IPS-18a (cell line): ENCODE measurements at regions not wholly inside any gene's neighbourhood (a gene's known extent, or its start where the extent isn't known, plus 50 kb on each side); places are given as distances from the start of the nearest gene placed in this dataset.

Experiments used
- H3K27ac ChIP-seq: one replicate; pipeline ENCODE4 v1.5.1; 2013; ENCODE audit warnings: low read length
- H3K27me3 ChIP-seq: one replicate; pipeline ENCODE4 v1.6.1; 2013; ENCODE audit warnings: mild to moderate bottlenecking, low read length; ENCODE audit not compliant: control insufficient read depth, insufficient read depth
- H3K36me3 ChIP-seq: one replicate; pipeline ENCODE4 v1.6.1; 2013; ENCODE audit warnings: low read depth, low read length; ENCODE audit not compliant: control insufficient read depth
- H3K4me1 ChIP-seq: one replicate; pipeline ENCODE4 v1.6.1; 2013; ENCODE audit warnings: low read depth, low read length; ENCODE audit not compliant: control insufficient read depth
- H3K4me3 ChIP-seq: one replicate; pipeline ENCODE4 v1.5.1; 2013; ENCODE audit warnings: low read length
- H3K9ac ChIP-seq: one replicate; pipeline ENCODE4 v1.6.1; 2013; ENCODE audit warnings: mild to moderate bottlenecking, low read length, moderate library complexity
- H3K9me3 ChIP-seq: one replicate; pipeline ENCODE4 v1.6.1; 2013; ENCODE audit warnings: low read depth, low read length; ENCODE audit not compliant: control insufficient read depth

DNA sequence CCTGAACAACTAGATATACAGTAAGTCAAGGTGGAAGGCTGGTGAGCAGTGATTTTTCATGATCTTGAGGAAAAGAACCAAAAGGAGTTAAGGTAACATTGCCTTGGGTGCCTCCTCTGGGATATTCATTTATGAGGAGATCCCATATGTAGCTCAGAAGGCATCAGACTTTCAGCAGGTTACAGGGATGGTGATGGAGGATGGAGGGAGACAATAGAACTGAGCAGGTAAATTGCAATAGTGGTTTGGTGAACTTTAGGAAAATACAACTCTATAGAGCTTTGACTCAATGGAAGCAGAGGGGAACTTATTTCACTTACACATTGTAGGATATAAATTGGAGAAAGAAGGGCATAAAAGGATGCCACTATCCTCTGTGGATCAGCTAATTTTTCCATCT is 243.4 kb upstream of the SPRY2 start:
- H3K9me3 ChIP-seq = no peaks in the 10 kb centered on the region
- H3K4me1 ChIP-seq = peaks cover 11% of the 10 kb centered on the region
- H3K4me3 ChIP-seq = no peak overlapping the region
- H3K27me3 ChIP-seq = no peaks in the 10 kb centered on the region
- H3K9ac ChIP-seq = no peak overlapping the region
- no peaks in the 10 kb centered on the region for H3K36me3 ChIP-seq
- H3K27ac ChIP-seq = no peak overlapping the region

DNA sequence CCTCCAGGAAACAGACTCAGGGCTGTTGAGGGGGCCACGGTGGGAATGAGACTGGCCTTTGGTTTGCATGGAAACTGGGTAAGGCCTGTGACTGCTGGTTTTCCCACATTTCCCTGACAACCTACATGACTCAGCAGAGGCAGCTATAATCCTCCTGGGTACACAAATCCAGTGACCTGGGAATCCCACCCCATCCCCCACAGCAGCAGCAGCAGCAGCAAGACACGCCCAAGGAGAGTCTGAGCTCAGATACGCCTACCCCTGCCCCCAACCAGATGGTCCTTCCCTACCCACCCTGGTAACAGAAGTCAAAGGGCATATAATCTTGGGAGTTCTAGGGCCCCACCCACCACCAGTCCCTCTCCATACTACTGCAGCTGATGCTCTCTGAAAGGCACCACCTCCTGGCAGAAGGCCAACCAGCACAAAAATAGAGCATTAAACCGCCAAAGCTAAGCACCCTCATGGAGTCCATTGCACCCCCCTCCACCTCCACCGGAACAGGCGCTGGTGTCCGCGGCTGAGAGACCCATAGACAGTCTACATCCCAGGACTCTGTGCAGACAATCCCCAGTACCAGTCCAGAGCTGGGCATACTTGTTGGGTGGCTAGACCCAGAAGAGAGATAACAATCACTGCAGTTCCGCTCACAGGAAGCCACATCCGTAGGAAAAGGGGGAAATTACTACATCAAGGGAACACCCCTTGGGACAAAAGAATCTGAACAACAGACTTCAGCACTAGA is 237.2 kb upstream of the SPRY2 start:
- H3K4me3 ChIP-seq = no peak overlapping the region
- H3K4me1 ChIP-seq = no peaks in the 10 kb centered on the region
- H3K27me3 ChIP-seq = no peaks in the 10 kb centered on the region
- H3K9ac ChIP-seq = no peak overlapping the region
- no peaks in the 10 kb centered on the region for H3K9me3 ChIP-seq
- no peaks in the 10 kb centered on the region for H3K36me3 ChIP-seq
- no peak overlapping the region for H3K27ac ChIP-seq

DNA sequence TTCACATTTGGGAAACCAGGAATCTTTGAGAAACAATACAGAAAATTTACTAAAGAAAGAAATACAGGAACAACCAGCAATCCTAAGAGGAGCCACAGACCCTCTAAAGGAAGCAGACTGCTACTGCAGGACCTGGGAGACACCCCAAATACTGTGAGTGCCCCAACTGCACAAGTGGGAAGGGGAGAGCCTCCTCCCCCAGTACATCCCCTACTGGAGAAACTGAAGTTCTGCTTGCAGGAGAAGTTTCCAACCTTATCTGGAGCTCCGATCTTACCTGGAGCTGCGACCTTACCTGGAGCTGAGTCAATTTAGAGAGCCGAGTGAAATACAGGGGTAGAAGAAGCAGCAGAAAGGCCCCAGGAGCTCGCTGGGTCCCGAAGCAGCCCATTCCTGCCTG is 236.4 kb upstream of the SPRY2 start:
- Histone ChIP-seq H3K4me1 (no peaks in the 10 kb centered on the region), H3K9ac (no peak overlapping the region), H3K27me3 (no peaks in the 10 kb centered on the region), H3K9me3 (no peaks in the 10 kb centered on the region), H3K36me3 (no peaks in the 10 kb centered on the region), H3K4me3 (no peak overlapping the region), H3K27ac (no peak overlapping the region)

DNA sequence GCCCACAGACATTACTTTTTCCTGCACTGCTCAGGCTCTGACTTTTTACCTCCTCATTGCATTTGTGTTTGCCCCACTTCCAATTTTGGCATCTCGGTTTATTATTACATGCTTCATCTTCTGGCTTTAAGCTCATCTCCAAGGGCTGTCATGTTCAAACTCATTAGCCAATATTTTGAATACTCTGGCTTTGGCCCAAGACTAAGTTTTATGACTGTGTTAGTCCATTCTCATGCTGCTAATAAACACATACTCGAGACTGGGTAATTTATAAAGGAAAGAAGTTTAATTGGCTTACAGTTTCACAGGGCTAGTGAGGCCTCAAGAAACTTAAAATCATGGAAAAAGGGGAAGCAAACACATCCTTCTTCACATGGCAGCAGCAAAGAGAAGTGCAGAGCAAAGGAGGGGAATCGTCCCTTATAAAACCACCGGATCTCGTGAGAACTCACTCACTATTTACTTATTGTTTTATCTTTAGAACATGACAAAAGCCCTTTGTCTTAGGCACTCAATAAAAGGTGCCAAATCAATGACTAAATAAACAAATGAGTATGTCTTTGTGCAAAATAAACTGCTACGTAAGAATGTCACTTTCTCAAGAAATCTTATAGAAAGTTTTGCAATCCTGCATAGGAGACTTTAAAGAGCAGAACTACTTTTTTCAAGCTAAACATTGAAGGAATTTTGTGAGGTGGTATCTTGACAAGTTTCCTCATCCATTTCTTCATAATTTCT is 233.4 kb upstream of the SPRY2 start:
- no peak overlapping the region for H3K4me3 ChIP-seq
- no peak overlapping the region for H3K9ac ChIP-seq

DNA sequence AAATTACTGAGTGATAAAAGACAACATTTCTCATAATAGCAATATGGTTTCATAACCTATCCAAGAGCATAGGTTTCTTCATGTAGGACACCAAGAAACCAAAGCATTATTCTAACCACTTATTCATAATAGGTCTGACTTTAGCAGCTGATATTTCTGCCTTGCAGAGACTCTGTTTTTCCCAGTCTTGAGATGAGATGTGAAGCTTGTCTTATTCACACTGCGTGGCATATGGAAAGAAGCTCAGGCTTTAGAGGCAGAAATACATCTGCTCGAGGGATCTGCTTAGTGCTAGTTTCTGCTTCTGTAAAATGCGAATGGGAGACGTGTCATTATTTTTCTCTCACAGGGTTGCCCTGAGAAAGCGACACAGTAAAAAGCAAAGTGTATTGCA is 232.0 kb upstream of the SPRY2 start:
- no peak overlapping the region for H3K9ac ChIP-seq
- H3K27ac ChIP-seq = no peak overlapping the region
- H3K4me1 ChIP-seq = no peaks in the 10 kb centered on the region
- H3K4me3 ChIP-seq = no peak overlapping the region
- no peaks in the 10 kb centered on the region for H3K27me3 ChIP-seq
- no peaks in the 10 kb centered on the region for H3K36me3 ChIP-seq
- H3K9me3 ChIP-seq = no peaks in the 10 kb centered on the region

More for the DNA sequence above, 233.4 kb upstream of the SPRY2 start:
- Histone ChIP-seq H3K27ac (no peak overlapping the region), H3K27me3 (no peaks in the 10 kb centered on the region), H3K9me3 (no peaks in the 10 kb centered on the region), H3K36me3 (no peaks in the 10 kb centered on the region), H3K4me1 (no peaks in the 10 kb centered on the region)

DNA sequence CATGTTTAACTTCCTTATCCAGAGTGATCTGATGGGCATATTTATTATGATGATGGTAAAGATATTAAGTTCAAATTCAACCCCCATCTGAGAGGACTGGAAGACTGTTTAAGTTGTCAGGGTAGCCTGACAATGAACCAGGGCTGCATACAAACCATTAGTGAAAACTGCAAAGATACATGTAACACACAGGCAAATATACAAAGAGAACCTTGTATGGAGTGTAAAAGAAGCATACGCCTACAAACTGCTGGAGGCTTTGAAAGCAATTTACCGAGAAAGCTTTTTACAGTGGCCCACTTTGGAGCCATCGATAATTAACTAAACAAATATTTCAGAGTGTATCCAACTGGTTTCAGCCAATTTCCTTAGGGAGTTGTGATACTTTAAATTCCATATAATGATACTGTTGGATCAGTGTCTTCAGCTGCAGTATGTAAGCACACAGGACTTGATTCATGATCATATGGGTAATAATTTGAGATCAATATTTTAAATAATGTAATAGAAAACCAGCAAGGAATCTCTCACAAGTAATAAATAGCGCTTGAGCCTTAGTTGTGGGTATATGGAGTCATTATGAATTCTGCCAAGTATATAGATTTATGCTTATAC is 231.5 kb upstream of the SPRY2 start:
- Histone ChIP-seq H3K9ac (no peak overlapping the region), H3K9me3 (no peaks in the 10 kb centered on the region), H3K4me3 (no peak overlapping the region), H3K27ac (no peak overlapping the region), H3K27me3 (no peaks in the 10 kb centered on the region), H3K36me3 (no peaks in the 10 kb centered on the region), H3K4me1 (no peaks in the 10 kb centered on the region)

DNA sequence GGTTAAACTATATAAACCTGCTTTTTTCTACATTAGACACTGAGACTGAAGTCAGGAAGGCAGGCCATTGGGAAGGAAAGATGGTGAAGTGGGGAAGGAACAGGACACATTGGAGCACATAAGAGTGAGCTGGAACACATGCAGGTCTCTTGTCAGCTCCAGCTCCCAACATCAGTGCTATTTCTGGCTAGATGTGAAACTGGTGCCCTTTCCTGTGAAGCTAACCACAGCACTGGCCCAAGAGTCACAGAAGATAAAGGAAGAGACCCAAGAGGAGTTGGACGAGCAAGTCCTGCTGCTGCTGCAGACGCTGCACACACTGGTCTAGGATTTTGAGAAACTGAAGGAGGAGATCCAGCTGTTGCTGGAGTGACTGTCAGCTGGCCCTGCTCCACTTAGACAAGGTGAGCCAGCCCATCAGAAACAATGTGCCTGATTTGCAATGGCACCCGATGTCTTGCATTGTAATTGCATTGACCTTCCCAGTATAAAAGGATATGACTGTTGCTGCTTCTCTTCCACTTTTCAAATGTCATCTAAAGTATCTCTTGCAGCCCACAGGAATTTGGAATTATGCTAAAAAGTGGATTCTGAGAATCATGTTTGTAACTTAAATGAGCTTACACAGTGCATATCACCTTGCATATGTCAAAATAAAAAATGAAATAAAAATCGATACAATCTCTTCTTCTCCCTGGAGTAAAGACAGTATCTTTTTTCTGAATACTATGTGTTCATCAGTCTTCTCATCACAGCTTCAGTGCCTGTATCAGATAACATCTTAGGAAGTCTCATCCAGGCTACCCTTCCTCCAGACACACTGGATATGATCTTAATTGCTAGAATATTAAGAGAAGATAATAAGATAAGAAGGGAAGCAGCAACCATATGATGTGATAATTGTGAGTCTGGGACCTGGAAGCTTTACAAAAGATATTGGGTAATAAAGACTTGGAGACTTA is 230.7 kb upstream of the SPRY2 start:
- H3K27ac ChIP-seq = no peak overlapping the region
- H3K9me3 ChIP-seq = no peaks in the 10 kb centered on the region
- no peaks in the 10 kb centered on the region for H3K4me1 ChIP-seq
- H3K36me3 ChIP-seq = no peaks in the 10 kb centered on the region
- no peak overlapping the region for H3K9ac ChIP-seq
- H3K4me3 ChIP-seq = no peak overlapping the region
- H3K27me3 ChIP-seq = no peaks in the 10 kb centered on the region

DNA sequence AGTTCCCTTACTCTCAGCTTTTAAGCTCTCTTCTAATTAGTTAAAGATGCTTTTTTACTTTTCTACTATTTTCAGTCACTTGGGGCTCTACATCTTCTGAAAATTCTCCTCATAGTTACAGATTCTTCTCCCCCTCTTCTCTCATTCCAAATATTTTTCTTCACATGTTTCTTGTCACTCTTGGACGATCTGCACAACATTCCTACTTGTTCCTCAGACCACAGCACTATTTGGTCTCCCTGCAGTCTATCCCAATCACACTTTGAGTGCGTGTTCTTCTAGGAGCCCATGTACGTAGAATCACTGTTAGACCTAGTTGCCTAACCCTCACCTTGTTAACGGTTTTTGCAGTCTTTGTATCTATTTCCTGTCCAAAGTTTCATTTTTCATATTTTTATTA is 222.5 kb upstream of the SPRY2 start:
- Histone ChIP-seq H3K27ac (no peak overlapping the region), H3K9me3 (no peaks in the 10 kb centered on the region), H3K4me1 (no peaks in the 10 kb centered on the region), H3K9ac (no peak overlapping the region), H3K27me3 (no peaks in the 10 kb centered on the region), H3K36me3 (no peaks in the 10 kb centered on the region), H3K4me3 (no peak overlapping the region)

DNA sequence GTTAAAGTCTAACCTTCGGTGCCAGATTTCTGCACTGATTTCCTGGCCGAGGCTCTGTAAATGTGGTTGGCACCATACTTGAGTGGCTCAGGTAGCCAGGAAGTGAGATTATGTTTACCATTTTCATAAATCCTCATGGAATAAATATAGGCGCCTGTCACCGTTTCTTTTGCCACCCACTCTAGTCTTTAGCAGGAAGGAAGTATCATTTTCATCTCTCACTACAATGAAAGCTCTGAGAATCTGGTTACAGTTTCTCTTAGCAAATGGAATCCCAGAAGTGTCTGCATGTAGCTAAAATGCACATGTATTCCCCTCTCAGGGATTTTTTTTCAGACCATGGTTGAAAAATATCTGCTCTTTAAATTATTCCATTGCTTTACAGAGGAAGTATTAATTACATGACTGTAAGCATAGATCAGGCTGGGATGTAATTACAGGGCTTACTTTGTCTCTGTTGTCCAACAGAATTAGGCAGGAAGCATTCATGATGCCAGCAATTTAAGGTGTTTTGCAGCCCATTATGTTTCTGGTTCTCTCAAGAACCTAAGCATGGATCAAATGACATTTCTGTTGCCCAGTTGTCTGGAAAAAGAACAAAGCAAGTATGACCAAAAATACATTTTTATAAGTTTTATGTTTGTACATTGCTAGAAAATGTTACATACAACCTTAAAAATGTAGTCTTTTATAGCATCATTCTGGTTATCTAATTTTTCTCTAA is 221.7 kb upstream of the SPRY2 start:
- Histone ChIP-seq H3K9ac (no peak overlapping the region), H3K27me3 (no peaks in the 10 kb centered on the region), H3K4me1 (no peaks in the 10 kb centered on the region), H3K9me3 (no peaks in the 10 kb centered on the region), H3K36me3 (no peaks in the 10 kb centered on the region), H3K27ac (no peak overlapping the region), H3K4me3 (no peak overlapping the region)

DNA sequence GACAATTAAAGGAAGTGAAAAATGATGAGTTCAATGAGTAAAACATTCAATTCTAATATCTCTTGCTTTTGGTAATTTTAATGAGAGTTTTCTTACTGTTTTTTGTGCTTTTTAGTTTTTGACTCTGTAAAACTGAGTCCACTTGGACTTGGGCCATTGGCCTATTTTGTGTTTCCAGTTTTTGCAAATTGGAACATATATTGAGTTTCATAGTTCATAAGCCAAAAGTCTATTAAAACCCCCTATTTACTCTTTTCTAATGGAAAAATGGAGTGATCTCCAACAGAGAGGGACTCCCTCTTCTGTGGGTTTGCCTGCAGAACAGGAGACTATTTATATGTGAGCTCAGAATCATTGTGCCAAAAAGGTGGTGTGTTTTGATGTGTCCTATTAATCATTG is 219.7 kb upstream of the SPRY2 start:
- no peak overlapping the region for H3K4me3 ChIP-seq
- no peak overlapping the region for H3K27ac ChIP-seq
- H3K9ac ChIP-seq = no peak overlapping the region

More for the DNA sequence above, 219.7 kb upstream of the SPRY2 start:
- H3K9me3 ChIP-seq = no peaks in the 10 kb centered on the region
- H3K4me1 ChIP-seq = no peaks in the 10 kb centered on the region
- H3K27me3 ChIP-seq = no peaks in the 10 kb centered on the region
- H3K36me3 ChIP-seq = no peaks in the 10 kb centered on the region
